ENCODE measurements at regions not wholly inside any gene's neighbourhood (a gene's known extent, or its start where the extent isn't known, plus 50 kb on each side); places are given as distances from the start of the nearest gene placed in this dataset.

DNA sequence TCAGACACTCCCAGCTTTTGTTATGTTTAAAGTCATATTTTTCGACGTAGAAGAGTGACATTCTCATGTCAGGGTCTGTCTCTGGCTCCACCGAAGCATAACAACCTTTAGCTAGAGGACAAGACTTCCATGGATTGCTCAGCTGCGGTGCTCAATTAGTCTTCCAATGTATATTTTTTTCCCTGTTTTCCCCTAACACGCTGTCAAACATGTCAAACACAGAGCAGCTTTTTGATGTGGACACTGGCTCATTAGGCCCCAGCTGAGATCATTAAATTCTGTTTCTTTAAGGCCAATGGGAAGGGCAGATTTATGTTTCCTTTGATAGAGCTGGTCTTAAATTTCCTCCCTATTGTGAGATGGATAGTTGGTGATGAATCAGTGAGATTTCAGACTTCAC lies 525.4 kb downstream of the PIK3C3 start:
- TF ChIP-seq, protein P1, sequence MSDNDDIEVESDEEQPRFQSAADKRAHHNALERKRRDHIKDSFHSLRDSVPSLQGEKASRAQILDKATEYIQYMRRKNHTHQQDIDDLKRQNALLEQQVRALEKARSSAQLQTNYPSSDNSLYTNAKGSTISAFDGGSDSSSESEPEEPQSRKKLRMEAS (IDR thresholded peaks at IDR 0.05; ENCODE audit: low read depth), result no peak
- TF ChIP-seq, protein P2, sequence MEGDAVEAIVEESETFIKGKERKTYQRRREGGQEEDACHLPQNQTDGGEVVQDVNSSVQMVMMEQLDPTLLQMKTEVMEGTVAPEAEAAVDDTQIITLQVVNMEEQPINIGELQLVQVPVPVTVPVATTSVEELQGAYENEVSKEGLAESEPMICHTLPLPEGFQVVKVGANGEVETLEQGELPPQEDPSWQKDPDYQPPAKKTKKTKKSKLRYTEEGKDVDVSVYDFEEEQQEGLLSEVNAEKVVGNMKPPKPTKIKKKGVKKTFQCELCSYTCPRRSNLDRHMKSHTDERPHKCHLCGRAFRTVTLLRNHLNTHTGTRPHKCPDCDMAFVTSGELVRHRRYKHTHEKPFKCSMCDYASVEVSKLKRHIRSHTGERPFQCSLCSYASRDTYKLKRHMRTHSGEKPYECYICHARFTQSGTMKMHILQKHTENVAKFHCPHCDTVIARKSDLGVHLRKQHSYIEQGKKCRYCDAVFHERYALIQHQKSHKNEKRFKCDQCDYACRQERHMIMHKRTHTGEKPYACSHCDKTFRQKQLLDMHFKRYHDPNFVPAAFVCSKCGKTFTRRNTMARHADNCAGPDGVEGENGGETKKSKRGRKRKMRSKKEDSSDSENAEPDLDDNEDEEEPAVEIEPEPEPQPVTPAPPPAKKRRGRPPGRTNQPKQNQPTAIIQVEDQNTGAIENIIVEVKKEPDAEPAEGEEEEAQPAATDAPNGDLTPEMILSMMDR (IDR thresholded peaks at IDR 0.05), result no peak
- TF ChIP-seq FOSL2 (IDR thresholded peaks at IDR 0.05; ENCODE audit: borderline replicate concordance, low read depth) (no peak), RCOR1 (IDR thresholded peaks at IDR 0.05; ENCODE audit: low read length) (no peak), FOXJ3 (CRISPR knock-in tag; IDR thresholded peaks at IDR 0.05) (no peak), RFX5 (IDR thresholded peaks at IDR 0.05; ENCODE audit: low read length) (no peak), POLR2AphosphoS5 (IDR thresholded peaks at IDR 0.05; ENCODE audit: low read depth, low read length) (no peak), EZH2phosphoT487 (IDR thresholded peaks at IDR 0.05; ENCODE audit: borderline replicate concordance, low read depth) (no peak), GABPA (IDR thresholded peaks at IDR 0.05; ENCODE audit: low read depth) (no peak), EP300 (IDR thresholded peaks at IDR 0.05; ENCODE audit: borderline replicate concordance in 1 of 2, low read depth in 1 of 2, low read length in 1 of 2) (no peak), MXI1 (IDR thresholded peaks at IDR 0.05; ENCODE audit: low read depth, low read length) (no peak), CHD2 (IDR thresholded peaks at IDR 0.05; ENCODE audit: low read length, partially characterized antibody) (no peak)
- TF ChIP-seq, protein P3, sequence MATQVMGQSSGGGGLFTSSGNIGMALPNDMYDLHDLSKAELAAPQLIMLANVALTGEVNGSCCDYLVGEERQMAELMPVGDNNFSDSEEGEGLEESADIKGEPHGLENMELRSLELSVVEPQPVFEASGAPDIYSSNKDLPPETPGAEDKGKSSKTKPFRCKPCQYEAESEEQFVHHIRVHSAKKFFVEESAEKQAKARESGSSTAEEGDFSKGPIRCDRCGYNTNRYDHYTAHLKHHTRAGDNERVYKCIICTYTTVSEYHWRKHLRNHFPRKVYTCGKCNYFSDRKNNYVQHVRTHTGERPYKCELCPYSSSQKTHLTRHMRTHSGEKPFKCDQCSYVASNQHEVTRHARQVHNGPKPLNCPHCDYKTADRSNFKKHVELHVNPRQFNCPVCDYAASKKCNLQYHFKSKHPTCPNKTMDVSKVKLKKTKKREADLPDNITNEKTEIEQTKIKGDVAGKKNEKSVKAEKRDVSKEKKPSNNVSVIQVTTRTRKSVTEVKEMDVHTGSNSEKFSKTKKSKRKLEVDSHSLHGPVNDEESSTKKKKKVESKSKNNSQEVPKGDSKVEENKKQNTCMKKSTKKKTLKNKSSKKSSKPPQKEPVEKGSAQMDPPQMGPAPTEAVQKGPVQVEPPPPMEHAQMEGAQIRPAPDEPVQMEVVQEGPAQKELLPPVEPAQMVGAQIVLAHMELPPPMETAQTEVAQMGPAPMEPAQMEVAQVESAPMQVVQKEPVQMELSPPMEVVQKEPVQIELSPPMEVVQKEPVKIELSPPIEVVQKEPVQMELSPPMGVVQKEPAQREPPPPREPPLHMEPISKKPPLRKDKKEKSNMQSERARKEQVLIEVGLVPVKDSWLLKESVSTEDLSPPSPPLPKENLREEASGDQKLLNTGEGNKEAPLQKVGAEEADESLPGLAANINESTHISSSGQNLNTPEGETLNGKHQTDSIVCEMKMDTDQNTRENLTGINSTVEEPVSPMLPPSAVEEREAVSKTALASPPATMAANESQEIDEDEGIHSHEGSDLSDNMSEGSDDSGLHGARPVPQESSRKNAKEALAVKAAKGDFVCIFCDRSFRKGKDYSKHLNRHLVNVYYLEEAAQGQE (IDR thresholded peaks at IDR 0.05; ENCODE audit: low read depth, low read length), result no peak
- TF ChIP-seq, protein P4, sequence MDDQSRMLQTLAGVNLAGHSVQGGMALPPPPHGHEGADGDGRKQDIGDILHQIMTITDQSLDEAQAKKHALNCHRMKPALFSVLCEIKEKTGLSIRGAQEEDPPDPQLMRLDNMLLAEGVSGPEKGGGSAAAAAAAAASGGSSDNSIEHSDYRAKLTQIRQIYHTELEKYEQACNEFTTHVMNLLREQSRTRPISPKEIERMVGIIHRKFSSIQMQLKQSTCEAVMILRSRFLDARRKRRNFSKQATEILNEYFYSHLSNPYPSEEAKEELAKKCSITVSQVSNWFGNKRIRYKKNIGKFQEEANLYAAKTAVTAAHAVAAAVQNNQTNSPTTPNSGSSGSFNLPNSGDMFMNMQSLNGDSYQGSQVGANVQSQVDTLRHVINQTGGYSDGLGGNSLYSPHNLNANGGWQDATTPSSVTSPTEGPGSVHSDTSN (IDR thresholded peaks at IDR 0.05), result no peak
